NCI-H2196 treated with DMSO at 0.1 percent for 48 hours (cell line): ENCODE measurements at regions not wholly inside any gene's neighbourhood (a gene's known extent, or its start where the extent isn't known, plus 50 kb on each side); places are given as distances from the start of the nearest gene placed in this dataset.
"Not testable (repeated sequence)": the region's sequence is repeated elsewhere in the genome, so short reads cannot be mapped to it uniquely, and the experiment has no call there.

Experiments used
- DNase-seq: peaks from one replicate; lab custom pipeline; 2025; ENCODE audit not compliant: unreplicated experiment; lab: John Stamatoyannopoulos, UW

- DNase-seq, result no peak
Observed at GRCh38 chr14:101077481-101078074, 174.1 kb upstream of the RTL1 start.

DNA sequence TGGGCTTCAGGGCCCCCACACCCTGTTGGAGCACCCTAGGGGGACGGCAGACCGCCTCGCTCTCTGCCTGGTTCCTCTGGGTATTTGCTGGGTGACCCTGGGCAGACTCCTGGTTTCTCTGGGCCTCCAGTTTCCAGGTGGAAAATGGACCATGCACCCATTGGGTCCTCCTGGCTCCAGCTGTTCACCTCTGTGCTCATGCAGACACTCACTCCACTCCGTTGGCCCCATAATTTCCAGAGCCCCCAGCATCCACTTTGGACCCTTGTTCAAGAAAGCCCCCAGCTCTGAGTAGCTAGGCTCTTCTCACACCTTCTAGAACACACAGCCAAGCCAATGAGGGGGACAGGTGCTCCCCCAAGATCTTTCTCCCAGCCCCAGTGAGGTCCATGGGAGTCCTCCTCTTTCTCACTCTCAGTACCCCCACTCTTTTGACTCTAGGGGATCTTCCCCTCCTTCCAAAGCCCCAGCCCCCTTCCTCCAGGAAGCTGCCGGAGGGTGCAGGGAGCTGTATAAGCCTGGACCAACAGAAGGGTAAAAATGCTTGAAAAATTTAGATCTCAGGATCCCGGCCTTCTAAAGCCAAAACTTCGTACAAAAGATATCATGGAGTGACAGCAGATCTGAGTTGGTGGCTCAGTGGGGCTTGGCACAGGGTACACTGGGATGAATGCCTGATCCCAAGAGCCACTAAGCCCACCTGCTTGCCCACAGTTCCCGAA lies 174.8 kb upstream of the RTL1 start:
- DNase-seq, result no peak

GRCh38 chr14:101078892-101079221 lies 175.3 kb upstream of the RTL1 start:
- no peak for DNase-seq

DNA sequence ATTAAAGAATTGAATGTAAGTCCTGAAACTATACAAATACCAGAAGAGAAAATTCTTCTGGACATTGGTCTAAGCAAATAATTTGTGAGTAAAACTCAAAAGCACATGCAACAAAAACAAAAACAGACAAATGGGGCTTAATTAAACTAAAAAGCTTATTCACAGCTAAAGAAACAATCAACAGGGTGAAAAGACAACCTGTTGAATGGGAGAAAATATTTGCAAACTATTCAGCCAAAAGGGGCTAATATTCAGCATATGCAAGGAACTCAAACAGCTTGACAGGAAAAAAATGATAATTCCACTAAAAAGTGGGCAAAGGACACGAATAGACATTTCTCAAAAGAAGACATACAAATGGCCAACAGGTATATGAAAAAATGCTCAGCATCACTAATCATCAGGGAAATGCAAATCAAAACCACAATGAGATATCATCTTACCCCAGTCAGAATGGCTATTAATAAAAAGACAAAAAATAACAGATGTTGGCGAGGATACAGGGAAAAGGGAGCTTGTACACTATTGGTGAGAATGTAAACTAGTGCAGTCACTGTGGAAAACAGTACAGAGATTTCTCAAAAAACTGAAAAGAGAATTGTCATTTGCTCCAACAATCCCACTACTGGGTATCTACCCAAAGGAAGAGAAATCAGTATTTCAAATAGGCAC lies 177.5 kb upstream of the RTL1 start:
- no peak for DNase-seq

DNA sequence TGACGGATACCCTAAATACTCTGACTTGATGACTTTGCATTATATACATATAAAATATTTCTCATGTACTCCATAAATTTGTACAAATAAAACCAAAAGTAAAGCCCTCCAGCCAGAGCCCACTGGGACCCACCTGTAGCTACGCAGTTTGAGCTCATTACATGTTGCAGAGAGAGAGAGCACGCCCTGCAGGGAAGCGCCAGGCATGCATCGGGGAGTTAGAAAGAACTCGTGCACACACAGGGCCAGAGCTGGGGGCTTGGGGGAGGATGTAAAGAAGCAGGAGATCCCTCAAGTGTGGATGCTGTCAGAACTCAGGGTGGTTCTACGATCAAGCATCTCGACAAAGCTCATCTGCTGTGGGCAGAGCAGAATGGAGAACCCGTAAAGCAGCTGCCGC lies 178.5 kb upstream of the RTL1 start:
- DNase-seq, result no peak

- DNase-seq, result no peak
Observed at GRCh38 chr14:101082436-101083384, 179.2 kb upstream of the RTL1 start.

DNA sequence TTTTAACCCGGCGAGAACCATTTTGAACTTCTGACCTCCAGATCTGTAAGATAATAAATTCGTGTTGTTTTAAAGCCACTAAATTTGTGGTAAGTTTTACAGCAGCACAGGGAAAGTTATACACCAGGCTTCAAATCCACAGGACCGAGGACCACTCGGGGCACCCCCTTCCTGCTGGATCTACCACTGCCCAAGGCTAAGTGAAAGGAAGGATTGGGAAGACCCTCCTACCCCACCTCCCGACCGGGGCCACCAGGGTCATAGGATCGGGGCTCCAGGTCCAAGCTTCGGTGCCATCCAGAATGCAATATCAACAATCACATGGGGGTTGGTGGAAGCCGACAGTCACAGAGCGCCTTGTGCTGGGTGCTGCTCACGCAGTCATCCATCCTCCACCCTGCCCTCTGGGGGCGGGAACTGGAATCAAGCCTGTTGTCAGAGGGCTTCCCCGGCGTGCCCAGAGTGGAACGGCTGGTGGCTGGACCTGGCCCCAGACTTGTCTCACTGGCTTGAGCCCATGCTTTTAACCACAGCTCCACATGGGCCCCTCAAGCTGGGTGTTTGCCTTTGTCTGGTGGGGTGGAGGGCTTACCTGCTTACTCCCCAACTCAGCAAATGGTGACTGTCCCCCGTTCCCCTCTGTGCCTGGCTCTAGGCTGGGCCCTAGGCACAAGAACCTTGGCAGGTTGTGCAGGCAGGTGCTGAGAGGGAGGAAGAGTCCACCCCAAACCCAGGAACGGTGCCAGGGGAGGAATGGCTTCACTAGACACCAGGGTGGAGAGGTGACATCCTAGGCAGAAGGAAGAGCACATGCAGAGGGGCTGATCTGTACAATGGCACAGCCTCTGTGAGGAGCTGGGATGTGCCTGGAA lies 180.3 kb upstream of the RTL1 start:
- no peak for DNase-seq

DNA sequence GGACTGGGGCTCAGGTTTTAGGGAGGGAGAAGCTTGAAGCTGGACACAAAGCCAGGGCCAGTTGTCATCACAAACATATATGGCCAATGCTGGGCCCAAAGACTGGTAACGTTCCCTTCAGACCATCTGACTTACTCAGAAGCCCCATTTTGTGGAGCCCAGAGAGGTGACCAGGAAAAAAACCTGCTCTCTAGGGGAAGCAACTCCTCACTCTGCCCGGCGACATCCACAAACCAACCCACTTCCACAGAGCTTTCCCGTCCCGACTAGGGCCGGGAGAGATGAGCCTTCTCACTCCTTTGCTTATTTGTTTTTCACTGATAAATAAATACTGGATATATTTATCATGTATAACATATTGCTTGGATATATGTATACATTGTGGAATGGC lies 180.9 kb upstream of the RTL1 start:
- DNase-seq, result no peak

GRCh38 chr14:101086926-101087325 lies 183.4 kb upstream of the RTL1 start:
- DNase-seq, result no peak

DNA sequence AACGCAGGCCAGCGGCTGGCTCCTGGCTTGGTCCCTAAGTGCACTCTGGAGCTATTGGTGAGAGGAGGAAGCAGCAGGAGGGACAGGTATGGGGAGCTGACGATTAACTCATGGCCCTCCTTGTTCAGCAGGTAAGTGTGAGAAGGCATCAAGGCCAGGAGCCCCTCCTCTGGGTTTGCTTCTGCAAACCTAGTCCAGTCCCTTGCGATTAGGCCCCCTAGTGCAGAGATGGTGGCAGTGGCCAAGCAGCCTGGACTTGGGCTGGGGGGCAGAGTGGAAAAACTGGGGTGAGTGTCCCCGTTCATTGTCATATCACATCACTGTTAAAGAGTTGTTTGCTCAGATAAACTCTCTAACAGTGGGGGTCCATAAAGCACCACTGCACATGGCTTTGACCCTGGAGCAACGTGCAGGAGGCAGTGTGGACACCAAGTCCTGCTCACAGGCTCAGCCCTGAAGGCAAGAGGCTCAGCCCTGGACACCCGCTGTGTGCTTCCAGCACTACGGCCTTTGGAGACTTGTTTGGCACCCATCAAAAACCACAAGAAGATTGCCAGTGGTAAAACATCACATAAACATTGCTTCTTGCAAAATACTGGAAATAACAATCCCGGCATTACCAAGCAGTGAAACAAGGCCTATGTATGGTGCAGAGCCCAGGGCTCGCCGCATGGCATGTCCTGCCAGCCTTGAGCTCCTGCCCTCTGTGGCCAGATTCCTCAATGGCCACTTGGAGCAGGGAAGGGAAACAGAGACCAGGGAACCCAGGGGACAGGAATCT lies 184.3 kb upstream of the RTL1 start:
- DNase-seq, result no peak

DNA sequence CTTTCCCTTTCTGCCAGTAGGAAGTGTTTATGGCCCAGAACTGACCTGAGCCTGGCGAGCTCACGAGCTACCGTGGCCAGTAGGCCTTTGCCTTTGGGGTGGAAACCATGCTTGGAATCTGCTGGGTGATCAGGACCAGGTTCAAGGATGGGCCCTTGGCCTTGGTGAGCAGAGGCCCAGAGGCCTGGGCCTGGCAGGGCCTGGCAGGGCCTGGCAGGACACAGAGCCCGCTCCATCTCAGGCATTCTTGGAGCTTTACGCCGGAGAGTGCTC lies 184.8 kb upstream of the RTL1 start:
- no peak for DNase-seq

GRCh38 chr14:101088714-101089113 lies 185.2 kb upstream of the RTL1 start:
- no peak for DNase-seq

DNA sequence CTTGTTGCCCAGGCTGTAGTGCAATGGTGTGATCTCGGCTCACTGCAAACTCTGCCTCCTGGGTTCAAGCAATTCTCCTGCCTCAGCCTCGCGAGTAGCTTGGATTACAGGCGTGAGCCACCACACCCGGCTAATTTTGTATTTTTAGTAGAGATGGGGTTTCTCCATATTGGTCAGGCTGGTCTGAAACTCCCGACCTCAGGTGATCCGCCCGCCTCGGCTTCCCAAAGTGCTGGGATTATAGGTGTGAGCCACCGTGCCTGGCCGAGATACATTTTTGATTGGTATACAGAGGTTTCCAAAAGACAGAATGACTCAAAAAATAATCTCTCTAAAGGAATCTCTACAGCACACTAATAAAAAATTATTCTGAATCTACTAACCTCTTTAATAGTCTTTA lies 187.0 kb upstream of the RTL1 start:
- not testable (repeated sequence) for DNase-seq

DNA sequence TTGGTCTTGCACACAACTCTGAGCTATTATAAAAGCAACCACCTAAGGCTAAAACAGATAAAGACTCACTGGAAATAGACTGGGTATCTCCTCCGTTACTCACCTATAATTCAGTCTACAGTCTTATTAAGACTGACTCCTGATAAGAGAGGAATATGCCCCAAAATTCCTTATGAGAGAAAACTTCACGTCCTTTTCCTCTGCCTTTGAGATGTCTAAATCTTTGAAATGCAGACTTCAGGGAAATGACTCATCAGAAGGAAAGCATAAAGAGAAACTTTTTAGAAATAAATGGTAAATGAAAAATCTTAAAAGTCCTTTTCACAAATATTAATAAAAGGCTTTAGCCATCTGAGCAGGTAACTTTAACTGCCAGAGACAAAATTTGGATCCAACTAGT lies 187.5 kb upstream of the RTL1 start:
- no peak for DNase-seq

- DNase-seq, result not testable (repeated sequence)
Observed at GRCh38 chr14:101094916-101095315, 191.4 kb upstream of the RTL1 start.

DNA sequence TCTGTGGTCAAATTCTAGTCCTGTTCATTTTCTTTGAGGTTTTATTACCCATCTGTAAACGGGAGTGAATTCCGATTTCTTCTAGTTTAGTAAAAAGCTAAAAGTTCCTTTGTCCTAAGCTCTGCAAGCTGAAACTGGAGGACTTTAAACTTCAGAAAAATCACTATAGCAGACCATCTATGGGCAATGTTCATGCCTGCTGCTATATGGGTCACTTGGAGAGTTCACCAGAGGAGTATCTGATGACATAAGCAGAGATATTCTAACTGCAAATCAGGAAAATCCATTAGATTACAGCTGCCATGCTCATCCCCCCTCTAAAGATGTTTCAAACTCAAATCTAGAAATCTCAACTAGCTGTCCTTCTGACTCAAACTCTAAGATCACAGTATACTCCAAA lies 193.0 kb upstream of the RTL1 start:
- no peak for DNase-seq

DNA sequence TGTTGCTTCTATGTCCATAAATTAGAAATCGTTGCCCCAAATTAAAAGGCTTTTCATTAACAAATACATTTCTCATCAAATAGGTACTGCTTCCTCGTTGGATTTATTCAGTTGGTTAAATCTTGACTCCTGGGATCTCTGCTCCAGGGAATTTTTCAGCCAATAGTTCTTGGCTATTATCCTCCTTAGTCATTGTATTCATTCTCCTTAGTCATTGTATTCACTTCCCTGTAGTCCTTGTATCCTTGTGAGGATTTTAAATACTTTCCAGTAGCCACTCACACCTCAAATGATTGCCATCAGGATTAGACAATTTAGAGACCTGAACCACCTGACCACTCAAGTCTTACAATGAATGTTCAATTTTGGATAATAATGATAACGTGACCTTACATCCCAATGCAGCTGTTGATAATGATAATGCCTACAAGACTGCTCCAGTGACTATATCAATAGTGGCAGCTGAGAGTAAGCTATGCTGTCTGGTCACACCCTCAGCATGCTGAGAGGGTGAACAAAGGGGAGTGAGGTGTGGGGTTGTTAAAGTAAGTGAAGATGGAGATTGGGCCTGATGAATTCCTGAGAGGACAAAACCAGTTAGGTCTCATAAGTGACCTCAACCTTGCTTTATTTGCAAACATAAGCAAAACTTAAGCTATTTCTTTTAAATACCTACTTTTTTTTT lies 193.7 kb upstream of the RTL1 start:
- no peak for DNase-seq

DNA sequence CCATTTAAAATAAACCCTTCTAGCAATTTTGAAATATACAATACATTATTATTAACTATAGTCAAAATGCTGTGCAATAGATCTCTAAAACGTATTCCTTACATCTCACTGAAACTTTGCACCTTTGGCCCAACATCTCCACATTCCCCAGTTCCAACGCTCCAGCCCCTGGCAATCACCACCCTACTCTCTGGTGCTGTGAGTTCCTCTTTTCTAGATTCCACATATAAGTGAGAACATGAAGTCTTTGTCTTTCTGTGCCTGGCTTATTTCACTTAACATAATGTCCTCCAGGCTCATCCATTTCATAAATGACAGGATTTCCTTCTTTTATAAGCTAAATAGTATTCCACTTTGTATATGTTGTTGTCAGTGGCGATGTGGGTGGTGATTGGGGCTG lies 194.7 kb upstream of the RTL1 start:
- no peak for DNase-seq

DNA sequence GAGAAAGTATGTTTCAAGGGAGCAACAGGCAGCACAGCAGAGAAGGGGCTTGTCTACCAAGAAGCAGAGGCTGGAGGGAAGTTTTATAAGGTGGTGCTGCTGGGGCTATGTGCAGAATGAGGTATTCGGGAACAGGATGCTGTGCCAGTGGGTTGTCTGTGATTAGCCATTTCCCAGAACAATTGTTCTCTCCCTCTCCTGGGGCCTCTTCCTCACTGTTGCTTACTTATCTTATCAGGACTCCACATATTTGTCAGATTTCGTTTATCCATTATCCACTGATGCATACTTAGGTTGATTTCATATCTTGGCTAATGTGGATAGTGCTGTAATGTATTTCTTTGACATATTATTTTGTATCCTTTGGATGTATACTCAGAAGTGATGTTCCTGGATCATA lies 195.1 kb upstream of the RTL1 start:
- DNase-seq, result no peak
